ENCODE measurements at regions not wholly inside any gene's neighbourhood (a gene's known extent, or its start where the extent isn't known, plus 50 kb on each side); places are given as distances from the start of the nearest gene placed in this dataset.

DNA sequence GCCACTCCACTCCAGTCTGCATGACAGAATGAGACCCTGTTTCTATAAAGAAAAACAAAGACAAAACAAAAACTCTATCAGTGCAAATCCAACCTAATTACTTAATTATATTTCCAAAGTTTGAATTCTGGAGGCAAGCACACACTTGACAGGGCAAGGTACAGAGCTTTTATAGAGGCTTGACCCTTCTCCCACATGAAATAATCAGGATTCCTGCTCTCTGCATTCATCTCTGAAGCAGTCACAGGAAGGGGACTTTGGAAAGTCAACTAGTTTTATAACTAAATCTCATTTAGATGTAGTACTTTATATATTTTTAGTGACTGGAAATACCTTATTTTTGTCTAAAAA, 91.9 kb upstream of the CHD1 start:
- Histone ChIP-seq H4K91ac (ENCODE audit: insufficient read length, low read depth, low read length) (no peak overlapping the region), H3K4ac (ENCODE audit: low read depth, low read length) (no peak overlapping the region), H3K79me1 (ENCODE audit: insufficient read depth, low read depth, low read length, poor library complexity, severe bottlenecking) (no peaks in the 10 kb centered on the region), H3K18ac (ENCODE audit: insufficient read length, low read depth, low read length) (no peak overlapping the region), H4K5ac (ENCODE audit: insufficient read length, low read depth, low read length) (no peak overlapping the region), H3K23ac (ENCODE audit: insufficient read length, low read depth, low read length) (no peak overlapping the region), H2BK12ac (ENCODE audit: insufficient read length, low read depth, low read length) (no peak overlapping the region), H3K9ac (ENCODE audit: extremely low read depth, insufficient read length, low read length) (no peak overlapping the region), H2BK20ac (ENCODE audit: low read depth, low read length, poor library complexity, severe bottlenecking) (no peak overlapping the region), H3K23me2 (ENCODE audit: insufficient read length, low read depth, low read length, poor library complexity, severe bottlenecking) (no peaks in the 10 kb centered on the region), H2AFZ (ENCODE audit: low read length) (no peak overlapping the region), H3K27me3 (ENCODE audit: insufficient read depth, low read length) (no peaks in the 10 kb centered on the region), H4K8ac (replicated peaks; ENCODE audit: insufficient read length, low read depth, low read length) (no peak overlapping the region), H2BK5ac (ENCODE audit: insufficient read length, low read length) (no peak overlapping the region), H3K9me3 (ENCODE audit: control insufficient read depth, low read depth, low read length) (no peaks in the 10 kb centered on the region), H3K56ac (ENCODE audit: insufficient read length, low read depth, low read length) (no peak overlapping the region), H3K79me2 (ENCODE audit: insufficient read depth, low read length) (no peaks in the 10 kb centered on the region), H3K4me2 (ENCODE audit: insufficient read depth, insufficient read length, low read length) (no peak overlapping the region), H2BK120ac (ENCODE audit: low read depth, low read length, poor library complexity, severe bottlenecking) (no peak overlapping the region), H4K20me1 (ENCODE audit: control insufficient read depth, insufficient read depth, insufficient read length) (no peaks in the 10 kb centered on the region), H2AK5ac (ENCODE audit: insufficient read length, low read length) (no peak overlapping the region), H3K4me1 (ENCODE audit: insufficient read depth, low read length) (no peaks in the 10 kb centered on the region), H2BK15ac (ENCODE audit: low read depth, low read length) (no peak overlapping the region), H3T11ph (ENCODE audit: low read length) (no peak overlapping the region), H3K14ac (ENCODE audit: insufficient read depth, low read length) (no peak overlapping the region), H3K27ac (ENCODE audit: insufficient read length, low read depth, low read length) (no peak overlapping the region)
- no peaks in the 10 kb centered on the region for H3K4me1 Mint-ChIP-seq
- H3K9me3 Mint-ChIP-seq: peaks cover 0 to 15% of the 10 kb centered on the region in 2 experiments
- H3K27me3 Mint-ChIP-seq (ENCODE audit: low read depth): no peaks in the 10 kb centered on the region; the same call in 1 of the 2 replicates
- H3K4me3 Mint-ChIP-seq: no peak overlapping the region
- peaks cover 0 to 9% (median 7%) of the 10 kb centered on the region in 3 experiments for H3K36me3 Mint-ChIP-seq (ENCODE audit: insufficient read depth in 1 of 3, low read depth in 3 of 3)
- TF ChIP-seq, protein P1, sequence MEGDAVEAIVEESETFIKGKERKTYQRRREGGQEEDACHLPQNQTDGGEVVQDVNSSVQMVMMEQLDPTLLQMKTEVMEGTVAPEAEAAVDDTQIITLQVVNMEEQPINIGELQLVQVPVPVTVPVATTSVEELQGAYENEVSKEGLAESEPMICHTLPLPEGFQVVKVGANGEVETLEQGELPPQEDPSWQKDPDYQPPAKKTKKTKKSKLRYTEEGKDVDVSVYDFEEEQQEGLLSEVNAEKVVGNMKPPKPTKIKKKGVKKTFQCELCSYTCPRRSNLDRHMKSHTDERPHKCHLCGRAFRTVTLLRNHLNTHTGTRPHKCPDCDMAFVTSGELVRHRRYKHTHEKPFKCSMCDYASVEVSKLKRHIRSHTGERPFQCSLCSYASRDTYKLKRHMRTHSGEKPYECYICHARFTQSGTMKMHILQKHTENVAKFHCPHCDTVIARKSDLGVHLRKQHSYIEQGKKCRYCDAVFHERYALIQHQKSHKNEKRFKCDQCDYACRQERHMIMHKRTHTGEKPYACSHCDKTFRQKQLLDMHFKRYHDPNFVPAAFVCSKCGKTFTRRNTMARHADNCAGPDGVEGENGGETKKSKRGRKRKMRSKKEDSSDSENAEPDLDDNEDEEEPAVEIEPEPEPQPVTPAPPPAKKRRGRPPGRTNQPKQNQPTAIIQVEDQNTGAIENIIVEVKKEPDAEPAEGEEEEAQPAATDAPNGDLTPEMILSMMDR (conservative IDR thresholded peaks at IDR 0.05): no peak
- no peak overlapping the region for H3K27ac Mint-ChIP-seq
- DNase-seq: no peak
